Right ventricle myocardium inferior (tissue), 1 donor: ENCODE measurements at regions not wholly inside any gene's neighbourhood (a gene's known extent, or its start where the extent isn't known, plus 50 kb on each side); places are given as distances from the start of the nearest gene placed in this dataset.
"Not testable (repeated sequence)": the region's sequence is repeated elsewhere in the genome, so short reads cannot be mapped to it uniquely, and the experiment has no call there.

Experiments
- ATAC-seq: fragments of 200-7000 bp; cut with Tn5 transposase; one replicate; pipeline ENCODE4 v1.9.1; 2020; ENCODE audit warnings: mild to moderate bottlenecking, moderate library complexity
- DNase-seq: peaks from one replicate; pipeline ENCODE4 v3.0.0; 2021; ENCODE audit errors: missing footprints
- intact Hi-C: fragments of 100-400 bp; cut with DNase I; formaldehyde crosslinking; loops from one replicate; pipeline ENCODE4 v1.11.0; 2022
- donor health status: DM: no; HTN: yes; CAD: no; lungs with severe emphysema.

DNA sequence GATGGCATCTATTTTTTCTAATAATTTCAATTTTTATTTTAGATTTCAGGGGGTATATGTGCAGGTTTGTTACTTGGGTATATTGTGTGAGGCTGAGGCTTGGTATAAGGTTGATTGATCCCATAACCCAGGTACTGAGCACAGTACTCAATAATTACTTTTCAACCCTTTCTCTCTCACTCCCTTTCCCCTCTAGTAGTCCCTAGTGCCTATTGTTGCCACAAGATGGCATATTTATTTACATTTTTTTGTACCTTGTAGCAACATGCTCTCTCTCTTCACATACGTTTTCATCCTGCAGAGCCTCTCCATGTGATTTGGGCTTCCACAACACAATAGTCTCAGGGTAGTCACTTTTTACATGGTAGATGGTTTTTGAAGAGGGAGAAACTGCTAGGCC is 172.0 kb downstream of the ATOH1 start:
- intact Hi-C loops: no loop called here
- ATAC-seq: no peak
- DNase-seq: no peak

DNA sequence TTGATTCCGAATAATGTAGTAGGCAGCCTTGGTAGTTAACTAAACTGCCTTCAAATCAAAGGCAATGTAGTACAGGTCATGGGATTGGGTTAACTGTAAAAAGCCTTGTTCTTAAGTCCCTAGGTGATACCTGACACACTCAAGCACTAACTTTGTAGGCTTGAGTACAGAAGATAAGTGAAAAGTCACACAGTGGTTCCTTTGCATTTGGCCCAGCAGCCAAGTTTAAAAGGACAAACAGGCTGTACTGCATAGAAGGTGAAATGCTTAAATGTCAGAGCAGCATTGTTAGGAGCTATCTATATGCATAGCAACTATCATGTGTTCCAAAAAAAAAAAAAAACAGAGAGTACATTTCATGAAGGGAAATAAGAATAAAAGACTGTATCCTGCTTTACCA is 178.4 kb downstream of the ATOH1 start:
- DNase-seq (no peak), ATAC-seq (peak; percentile 84)
- intact Hi-C loops: no loop called here

DNA sequence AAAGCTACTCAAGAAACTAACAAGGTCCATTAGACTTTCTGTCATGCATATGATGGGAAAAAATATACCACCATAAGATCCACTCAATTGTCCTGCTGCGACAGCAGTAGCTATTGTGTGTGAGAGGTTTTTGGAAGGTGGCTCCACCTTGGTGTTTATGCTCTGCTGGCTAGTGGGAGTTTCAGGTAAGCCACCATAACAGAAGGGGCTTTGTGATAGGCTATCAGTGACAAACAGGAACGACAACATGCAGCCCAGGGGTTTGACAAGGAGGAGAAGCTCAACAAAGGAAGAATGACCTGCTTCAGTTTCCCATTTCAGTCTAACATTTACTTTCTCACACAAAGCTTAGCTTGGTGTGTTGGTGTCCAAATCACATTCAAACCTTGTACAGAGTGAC is 182.6 kb downstream of the ATOH1 start:
- no peak for ATAC-seq
- intact Hi-C loops: no loop called here
- no peak for DNase-seq

DNA sequence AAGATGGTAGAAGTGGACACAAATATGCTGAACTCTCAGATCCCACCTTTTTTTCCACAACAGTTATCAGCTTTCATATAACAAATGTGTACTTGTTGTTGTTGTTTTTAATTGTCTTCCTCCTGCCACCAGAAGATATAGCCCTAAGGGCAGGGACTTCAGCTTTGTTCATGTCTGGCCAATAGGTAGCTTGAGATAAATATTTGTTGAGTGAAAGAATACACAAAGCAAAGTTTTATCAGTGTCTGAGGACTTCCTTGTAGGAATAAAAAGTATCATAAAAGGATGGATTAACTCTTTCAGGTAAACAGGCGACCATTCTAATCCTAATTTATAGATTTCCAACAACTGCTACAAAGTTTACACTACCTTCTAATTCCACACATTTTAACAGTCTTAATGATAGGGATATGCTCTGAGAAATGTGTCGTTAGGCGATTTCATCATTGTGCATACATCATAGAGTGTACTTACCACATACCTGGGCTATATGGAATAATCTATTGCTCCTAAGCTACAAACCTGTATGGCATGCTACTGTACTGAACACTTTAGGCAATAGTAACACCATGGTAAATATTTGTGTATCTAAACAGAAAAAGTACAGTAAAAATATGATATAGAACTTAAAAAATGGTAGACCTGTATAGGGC is 186.1 kb downstream of the ATOH1 start:
- intact Hi-C loops: no loop called here

DNA sequence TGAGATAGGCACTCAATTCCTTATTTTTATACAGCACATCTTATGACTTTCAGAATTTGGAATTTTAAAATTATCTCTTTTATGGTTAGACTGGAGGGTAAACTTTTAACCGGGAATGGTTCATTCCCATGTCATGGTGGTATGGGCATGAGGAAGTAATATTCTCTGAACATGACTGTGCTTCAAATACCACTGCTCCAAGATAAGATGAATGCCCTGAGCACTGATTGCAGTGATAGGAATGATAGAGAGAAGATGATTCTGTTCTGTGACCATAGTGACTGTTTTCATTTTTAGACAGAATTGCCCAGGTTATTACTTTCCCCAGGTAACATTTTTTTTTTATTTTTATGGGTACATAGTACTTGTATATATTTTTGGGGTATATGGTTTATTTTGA is 187.4 kb downstream of the ATOH1 start:
- no peak for ATAC-seq
- no peak for DNase-seq
- intact Hi-C loops: no loop called here

More for the DNA sequence above, 186.1 kb downstream of the ATOH1 start:
- DNase-seq: no peak
- no peak for ATAC-seq

DNA sequence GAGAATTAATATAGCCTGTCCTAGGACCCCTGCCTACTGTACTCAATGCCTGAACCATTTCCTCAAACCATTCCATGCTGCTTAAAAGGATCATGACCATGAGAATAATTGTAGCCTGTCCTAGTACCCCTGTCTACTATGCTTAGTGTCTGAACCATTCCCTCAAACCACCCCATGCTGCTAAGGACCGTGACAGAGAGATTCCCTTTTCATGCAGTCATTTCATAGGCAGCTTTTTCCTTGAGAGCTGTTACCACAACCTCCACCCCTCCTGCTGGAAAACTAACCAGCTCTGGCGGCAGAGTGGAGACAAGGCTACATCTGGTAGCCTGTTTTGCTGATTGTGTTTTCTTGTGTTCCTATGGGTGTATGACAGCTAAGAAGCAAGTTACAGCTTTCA is 174.9 kb upstream of the SMARCAD1 start:
- no peak for ATAC-seq

DNA sequence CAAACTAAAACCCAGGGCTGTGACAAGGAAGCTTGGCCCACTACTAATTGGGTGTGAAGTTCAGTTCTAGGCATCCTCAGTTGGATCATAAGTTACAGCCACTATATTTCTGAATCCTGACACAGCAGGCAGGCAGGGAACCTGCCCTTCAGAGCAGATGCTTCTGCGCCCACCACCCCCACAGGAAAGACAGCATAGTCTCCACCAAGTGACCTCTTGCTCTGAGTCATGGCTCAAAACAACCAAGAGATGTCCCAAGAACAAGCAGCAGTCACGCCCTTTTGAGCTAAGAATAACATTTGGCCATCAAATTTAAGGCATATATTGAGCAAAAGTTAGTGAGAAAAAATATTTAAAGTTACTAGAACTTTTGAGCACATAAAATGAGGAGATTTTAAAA is 170.7 kb upstream of the SMARCAD1 start:
- DNase-seq: no peak
- ATAC-seq: no peak
- intact Hi-C loops: no loop called here

More for the DNA sequence above, 174.9 kb upstream of the SMARCAD1 start:
- intact Hi-C loops: no loop called here
- no peak for DNase-seq

DNA sequence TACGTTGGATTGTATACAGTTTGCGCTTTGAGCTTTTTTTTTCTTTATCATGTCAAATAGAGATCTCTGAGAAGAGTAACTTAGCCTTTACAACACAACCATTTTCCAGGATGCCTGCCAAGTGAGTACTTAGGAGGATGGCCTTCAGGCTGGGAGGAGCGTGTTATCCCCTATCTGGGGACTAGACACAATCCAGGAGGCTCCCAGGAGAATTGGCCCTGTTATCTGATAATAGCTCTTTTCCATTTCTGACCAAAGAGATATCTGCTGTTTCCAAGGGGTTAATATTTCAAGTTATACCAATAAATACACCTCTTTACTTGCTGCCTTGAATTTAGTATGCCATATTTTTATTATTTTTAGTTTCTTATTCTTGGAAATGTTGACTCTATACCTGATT is 169.5 kb upstream of the SMARCAD1 start:
- DNase-seq: no peak
- intact Hi-C loops: no loop called here
- ATAC-seq: no peak

DNA sequence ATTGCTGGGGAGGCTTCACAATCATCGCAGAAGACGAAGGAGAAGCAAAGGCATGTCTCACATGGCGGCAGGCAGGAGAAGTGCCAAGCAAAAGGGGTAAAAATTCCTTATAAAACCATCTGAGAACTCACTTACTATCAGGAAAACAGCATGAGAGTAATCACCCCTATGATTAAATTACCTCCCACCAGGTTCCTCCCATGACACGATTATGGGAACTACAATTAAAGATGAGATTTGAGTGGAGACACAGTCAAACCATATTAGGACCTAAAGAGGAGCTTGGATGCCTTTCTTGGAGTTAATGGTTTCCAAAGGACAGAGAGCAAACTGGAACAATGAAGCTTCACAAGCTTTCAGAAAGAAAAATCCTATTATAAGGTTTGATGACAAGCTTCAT is 168.4 kb upstream of the SMARCAD1 start:
- no peak for ATAC-seq
- intact Hi-C loops: no loop called here
- DNase-seq: no peak

DNA sequence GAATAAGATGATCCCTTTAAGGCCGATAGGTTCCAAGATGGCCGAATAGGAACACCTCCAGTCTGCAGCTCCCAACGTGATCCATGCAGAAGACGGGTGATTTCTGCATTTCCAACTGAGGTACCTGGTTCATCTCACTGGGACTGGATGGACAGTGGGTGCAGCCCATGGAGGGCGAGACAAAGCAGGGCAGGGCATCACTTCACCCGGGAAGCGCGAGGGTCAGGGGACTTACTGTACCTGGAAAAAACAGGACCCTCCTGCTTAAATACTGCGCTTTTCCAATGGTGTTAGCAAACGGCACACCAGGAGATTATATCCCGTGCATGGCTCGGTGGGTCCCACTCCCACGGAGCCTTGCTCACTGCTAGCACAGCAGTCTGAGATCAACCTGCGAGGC is 163.2 kb upstream of the SMARCAD1 start:
- DNase-seq, intact Hi-C loops: not testable (repeated sequence)

DNA sequence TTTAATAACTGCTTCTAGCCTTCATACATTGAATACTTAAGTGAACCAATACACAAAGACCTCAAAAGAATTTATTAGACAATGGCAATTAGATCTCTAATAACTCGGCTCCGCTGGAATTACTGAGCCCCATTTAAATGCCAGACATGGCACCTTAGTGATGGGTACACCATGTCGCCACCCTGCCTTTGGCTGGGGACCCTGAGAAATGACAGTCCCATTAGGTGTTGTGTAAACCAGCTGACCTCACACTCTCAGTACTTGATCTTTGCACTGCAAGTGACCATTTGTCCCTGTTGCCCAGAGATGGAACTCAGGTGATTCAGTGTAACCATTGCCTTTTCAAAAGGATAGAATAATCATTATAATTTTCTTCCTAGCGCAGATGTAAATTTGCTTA is 144.6 kb upstream of the SMARCAD1 start:
- ATAC-seq (no peak), DNase-seq (no peak)
- intact Hi-C loops: no loop called here

More for the DNA sequence above, 163.2 kb upstream of the SMARCAD1 start:
- not testable (repeated sequence) for ATAC-seq

DNA sequence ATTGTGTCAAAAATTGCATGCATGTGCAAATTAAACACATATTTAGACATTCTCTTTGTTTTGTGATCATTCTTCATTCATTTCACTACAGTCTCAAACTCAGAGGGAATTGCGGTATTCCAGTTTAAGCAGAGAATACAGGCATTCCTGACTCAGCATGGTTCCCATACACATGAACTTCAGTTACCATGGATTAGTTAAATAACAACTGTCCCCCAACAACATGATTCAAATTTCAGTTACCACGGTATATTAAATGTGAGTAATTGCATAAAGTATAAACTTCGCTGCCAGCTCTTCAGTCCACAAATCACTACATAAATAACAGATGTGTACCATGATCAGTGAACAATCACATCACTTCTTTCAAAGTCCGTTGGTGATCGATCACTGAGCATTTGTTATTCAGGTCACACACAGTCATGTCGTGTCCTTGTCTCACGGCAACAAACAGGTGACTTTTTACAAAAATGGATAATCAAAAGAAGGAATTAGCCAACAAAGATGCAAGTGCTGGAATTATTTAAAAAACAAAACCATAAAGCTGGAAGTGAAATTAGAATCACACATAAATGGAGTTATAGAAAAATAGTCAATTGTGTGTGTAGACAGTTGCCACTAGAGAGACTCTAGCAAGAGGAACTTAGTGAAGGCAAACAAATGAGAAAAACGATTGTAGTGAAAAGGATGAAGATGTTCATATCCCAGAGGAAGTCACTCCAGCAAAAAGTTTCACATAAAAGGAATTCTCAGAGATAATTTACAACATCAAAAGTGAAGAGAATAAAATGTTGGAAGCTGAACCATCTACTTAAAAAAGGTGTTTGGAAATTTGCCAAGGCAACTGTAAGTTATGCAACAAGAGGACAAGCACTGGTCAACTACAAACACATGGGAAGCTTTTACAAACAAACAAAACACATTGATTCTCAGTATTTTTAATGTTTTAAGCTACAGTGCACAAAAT is 138.6 kb upstream of the SMARCAD1 start:
- DNase-seq (no peak), ATAC-seq (no peak)
- intact Hi-C loops: no loop called here

DNA sequence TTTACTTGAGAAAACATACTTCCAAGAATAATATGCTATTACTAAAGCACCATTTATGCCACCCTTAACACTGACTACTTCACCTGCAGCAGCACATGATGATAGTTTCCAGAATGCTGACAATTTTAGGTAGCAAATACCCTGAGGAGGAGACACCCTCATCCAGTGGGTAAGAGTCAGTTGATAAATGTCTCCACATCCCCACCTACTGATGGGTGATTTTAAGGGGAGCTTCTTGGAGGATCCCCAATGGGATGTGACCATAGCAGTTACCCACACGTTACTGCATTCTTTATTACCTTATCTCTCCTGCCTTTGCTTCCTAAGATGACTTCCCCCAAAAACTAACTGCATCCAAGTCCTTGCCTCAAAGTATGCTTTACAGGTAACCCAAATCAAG is 131.2 kb upstream of the SMARCAD1 start:
- ATAC-seq (no peak), DNase-seq (no peak)
- intact Hi-C loops: no loop called here

DNA sequence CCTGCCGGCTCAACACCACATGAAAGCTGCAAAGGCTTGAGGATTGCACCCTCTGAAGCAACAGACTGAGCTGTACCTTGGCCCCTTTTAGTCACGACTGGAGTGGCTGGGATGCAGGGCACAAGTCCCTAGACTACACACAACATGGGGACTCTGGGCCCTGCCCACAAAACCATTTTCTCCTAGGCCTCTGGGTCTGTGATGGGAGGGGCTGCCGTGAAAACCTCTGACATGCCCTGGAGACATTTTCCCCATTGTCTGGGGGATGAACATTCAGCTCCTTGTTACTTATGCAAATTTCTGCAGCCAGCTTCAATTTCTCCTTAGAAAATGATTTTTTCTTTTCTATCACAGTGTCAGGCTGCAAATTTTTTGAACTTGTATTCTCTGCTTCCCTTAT is 123.5 kb upstream of the SMARCAD1 start:
- DNase-seq (no peak), ATAC-seq (no peak)
- intact Hi-C loops: no loop called here

DNA sequence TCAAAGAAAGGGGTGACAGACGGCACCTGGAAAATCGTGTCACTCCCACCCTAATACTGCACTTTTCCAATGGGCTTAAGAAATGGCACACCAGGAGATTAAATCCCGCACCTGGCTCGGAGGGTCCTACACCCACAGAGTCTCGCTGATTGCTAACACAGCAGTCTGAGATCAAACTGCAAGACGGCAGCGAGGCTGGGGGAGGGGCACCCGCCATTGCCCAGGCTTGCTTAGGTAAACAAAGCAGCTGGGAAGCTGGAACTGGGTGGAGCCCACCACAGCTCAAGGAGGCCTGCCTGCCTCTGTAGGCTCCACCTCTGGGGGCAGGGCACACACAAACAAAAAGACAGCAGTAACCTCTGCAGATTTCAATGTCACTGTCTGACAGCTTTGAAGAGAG is 108.5 kb upstream of the SMARCAD1 start:
- intact Hi-C loops, ATAC-seq, DNase-seq: not testable (repeated sequence)

DNA sequence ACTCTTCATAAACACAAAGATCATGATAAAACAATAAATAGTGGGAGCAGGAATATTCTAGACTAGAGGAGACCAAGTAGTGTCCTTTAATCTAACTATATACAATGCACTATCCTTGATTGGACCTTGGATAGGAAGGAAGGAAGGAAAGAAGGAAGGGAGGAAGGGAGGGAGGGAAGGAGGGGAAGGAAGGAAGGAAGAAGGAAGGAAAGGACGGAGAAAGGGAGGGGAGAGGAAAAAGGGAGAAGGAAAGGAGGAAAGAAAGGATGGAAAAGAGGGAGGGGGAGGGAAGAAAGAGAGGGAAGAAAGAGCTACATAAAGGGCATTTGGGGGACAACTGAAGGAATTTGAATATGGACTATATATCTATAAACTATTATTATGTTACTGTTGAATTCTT is 95.0 kb upstream of the SMARCAD1 start:
- DNase-seq (no peak), ATAC-seq (no peak)
- intact Hi-C loops: no loop called here

DNA sequence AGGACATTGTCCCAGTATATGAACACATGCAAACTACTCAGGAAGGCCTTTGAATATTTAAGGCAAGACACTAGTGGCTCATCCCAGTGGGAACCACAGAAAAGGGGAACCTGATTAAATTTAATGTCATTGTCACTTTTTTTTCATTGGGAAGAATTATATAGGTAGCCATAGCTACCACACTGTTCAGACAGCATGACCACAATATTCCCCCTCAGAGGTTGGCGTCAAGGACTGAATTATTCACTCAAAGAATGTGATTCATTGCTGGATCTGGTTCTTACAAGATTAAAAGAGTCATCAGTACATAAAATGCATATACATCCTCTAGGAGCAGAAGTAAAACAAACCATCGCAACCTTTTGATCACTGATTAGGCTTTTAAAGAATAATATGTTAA is 92.0 kb upstream of the SMARCAD1 start:
- intact Hi-C loops: no loop called here
- DNase-seq (no peak), ATAC-seq (no peak)

DNA sequence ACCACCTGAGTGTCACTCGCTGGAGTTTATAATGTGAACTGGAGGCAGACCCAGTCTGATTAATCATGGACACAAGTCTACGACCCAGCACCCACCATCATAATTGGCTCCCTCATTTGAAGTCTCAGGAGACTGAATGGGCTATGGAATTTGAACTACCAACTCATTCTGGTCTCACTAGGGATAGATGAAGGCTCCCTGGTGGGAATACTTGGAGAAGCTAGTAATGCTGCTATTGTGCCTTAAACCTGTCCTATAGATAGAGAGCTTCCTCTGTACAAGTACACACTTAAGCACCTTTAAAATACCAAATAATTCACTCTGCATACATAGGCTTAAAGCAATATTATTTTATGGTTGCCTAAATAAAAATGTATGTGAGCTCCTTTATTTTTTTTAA is 90.8 kb upstream of the SMARCAD1 start:
- ATAC-seq: no peak
- DNase-seq: no peak
- intact Hi-C loops: no loop called here

DNA sequence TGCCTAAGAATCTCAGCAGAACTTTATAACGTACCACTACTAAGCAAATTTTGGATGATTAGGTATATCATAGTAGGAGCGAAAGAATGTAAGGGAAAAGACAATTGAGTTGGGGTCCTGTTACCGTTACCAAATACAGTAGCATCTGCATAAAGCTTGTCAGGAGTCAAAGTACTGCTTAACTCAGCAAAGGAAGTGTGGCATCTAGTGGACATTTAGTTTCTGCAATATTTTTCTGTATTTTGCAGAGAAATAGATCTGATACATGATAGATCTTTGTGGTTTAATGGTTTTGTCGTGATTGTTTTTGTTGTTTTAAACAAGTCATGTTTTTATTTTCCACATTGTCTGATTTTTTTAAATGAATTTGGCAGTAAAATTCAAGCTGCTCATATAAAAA is 81.0 kb upstream of the SMARCAD1 start:
- intact Hi-C loops: loop anchor here (2.0 kb wide), 1 partner anchor 336 kb away; no protein-coding TSS in a partner anchor
- ATAC-seq: no peak
- no peak for DNase-seq

DNA sequence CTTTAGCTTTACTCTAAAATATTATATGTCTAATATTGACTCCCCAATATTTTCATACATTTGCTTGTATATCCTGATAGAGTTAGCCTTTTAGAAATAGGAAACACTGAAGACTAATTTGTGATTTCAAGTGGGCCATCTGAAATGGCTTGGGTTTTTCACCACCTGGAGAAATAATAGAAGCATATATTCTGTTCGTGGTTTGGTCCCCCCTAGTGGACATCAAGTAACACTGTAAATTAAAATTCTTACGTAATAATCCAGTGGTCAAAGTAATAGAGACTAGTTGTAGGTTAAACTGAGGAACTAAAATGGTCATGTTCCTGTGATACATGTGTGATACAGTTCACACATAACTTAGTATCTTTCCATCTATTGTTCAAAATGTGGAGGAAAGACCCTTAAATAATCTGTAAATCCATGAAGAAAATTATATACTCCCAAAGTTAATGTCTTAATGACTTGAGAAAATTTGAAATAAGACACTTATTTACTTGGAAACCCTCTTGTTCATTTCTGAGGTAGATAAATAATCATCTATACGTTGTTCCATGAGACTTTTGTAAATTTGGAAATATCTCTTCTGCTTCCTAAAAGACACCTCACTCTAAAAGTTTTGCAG is 79.8 kb upstream of the SMARCAD1 start:
- intact Hi-C loops: loop anchor here (2.0 kb wide), 1 partner anchor 337 kb away; no protein-coding TSS in a partner anchor
- DNase-seq (no peak), ATAC-seq (no peak)
